HL-60 (cell line): ENCODE measurements at regions not wholly inside any gene's neighbourhood (a gene's known extent, or its start where the extent isn't known, plus 50 kb on each side); places are given as distances from the start of the nearest gene placed in this dataset.

Source experiments
- CTCF ChIP-seq: IDR thresholded peaks from one replicate; pipeline ENCODE4 v1.5.1; 2011; ENCODE audit warnings: low read length, control low read depth, inconsistent platforms; ENCODE audit not compliant: insufficient read depth
- POLR2AphosphoS5 ChIP-seq: IDR thresholded peaks from 2 replicates; pipeline ENCODE4 v1.6.1; 2012; ENCODE audit warnings: low read depth
- SPI1 ChIP-seq: IDR thresholded peaks from 2 replicates; pipeline ENCODE4 v1.6.1; 2012; ENCODE audit warnings: low read depth, mild to moderate bottlenecking, borderline replicate concordance

DNA sequence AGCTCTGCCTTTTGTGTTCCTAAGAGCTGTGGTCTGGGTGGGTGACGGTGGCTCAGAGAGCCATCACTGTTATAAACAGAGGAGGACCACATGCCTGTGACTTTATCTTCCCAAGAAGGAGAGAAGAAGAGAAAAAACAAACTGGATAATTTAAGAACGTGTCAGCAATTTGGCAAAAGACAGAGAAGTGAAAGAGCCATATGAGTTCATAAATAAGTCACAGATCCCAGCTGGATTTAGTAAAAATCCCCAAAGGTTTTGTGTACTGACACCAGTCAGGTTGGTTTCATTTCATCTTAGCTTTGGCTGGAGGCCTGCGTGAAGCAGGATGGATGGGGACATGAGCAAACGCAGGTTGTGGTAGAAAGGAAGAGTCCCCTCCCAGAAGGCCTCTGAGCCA lies 120.7 kb downstream of the CXCL12 start:
- TF ChIP-seq CTCF = no peak
- TF ChIP-seq POLR2AphosphoS5 = no peak
- TF ChIP-seq SPI1 = no peak
